GM19452 (cell line): ENCODE measurements at regions not wholly inside any gene's neighbourhood (a gene's known extent, or its start where the extent isn't known, plus 50 kb on each side); places are given as distances from the start of the nearest gene placed in this dataset.

Source experiments
- ATAC-seq: cut with Tn5 transposase; IDR thresholded peaks from one replicate; pipeline ENCODE4 v1.9.1; 2021; ENCODE audit not compliant: unreplicated experiment

DNA sequence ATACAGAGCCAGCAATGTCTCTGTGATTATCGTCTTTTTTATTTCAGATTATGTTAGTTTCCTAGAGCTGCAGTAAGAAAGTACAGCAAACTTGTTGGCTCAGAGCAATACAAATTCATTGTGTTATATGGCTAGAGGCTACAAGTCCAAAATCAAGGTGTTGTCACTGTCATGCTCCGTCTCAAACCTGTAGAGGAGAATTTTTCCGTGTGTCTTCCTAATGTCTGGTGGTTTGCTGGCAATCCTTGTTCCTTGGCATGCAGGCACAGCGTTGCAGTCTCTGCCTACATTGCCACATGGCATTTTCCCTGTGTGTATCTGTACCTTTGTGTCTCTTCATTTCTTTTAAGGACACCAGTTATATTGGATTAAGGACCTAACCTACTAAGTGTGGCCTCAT is 244.4 kb downstream of the LRRIQ3 start:
- ATAC-seq: no peak

DNA sequence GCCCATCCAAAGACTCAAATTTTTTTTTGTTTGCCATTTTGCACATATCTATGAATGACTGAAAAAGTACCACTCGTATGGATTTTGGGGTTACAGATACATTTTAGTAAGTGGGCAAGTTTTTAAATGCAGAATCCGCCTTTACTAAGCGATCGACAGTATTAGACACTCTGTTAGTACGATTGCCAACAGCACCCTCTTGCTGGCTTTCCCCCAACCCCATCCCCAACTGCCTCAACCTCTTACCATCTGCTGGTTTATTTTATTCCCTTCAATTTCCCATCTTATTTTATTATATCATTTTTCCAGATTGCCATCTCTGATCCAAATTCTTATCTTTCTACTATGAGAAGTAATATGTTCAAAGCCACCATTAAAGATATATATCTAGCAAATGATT is 244.8 kb downstream of the LRRIQ3 start:
- ATAC-seq: no peak

DNA sequence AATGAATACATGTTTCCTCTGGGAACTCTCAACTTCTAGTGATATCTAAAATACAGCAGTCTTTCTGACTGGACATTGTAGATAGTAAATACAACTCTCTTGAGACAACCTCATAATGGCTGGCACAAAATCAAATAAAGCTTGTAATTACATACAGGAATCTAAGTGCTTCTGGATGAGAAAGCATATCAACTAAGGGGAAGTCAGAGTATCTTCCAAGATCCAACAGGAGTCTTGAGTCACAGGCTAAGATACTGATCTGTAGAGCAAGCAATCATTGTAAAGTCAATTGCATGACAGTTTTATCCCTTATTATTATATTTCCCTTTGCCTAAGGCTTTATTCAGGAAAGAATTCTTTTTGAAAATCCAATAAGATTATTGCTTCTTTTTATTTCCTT is 249.9 kb downstream of the LRRIQ3 start:
- no peak for ATAC-seq

DNA sequence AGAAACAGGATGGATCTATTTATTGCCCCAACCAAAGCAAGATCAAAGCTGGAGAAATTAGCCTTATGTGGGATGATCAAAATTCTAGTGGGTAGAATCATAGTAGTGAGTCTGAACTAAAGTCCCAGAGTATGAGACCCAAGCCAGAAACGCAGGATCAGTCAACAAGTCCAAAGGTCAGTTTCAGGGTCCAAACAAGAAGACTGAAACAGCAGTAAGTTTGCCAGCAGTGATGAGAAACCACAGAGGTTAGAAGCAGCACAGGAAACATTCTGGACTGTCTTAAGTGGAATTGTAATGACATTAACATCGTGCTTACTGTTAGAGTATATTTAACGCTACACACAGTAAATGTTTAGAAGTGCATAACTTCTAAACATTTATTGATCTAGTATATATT is 251.0 kb downstream of the LRRIQ3 start:
- no peak for ATAC-seq

DNA sequence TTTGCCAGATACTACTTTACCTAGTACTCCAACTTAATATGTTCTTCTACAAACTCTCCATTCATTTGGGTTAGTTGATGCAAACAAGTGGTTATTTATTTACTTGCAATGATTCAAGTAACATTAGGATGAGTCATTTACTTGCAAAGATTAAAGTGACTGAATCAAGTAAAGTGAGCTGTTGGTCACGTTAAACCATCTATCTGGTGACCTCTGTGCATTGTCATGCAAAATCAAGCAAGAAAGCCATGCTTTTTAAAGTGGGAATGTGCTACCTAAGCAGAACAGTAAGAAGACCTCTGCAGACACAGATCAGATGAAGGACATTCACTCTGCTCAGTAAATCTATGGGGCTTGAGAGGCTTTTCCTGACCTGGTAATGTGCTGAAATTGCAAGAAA is 254.7 kb downstream of the LRRIQ3 start:
- no peak for ATAC-seq

DNA sequence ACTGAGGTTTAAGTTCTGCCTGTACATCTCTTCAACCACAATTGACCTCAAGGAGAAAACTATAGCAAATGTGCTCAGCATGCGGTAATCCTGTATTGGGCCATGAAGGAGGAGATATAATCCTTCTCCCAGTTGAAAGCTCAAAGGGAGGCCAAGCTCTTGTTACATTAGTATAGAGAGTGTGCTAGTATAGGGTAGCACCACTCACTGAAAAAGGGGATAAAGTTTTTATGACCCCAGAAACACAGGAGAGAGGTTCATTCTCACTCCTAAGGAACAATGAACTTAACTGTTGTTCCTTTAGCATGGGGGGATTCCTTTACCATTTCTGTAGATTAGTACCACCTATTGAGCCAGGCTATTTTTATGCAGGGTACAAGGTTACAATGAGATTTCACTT is 267.7 kb downstream of the LRRIQ3 start:
- ATAC-seq: no peak

DNA sequence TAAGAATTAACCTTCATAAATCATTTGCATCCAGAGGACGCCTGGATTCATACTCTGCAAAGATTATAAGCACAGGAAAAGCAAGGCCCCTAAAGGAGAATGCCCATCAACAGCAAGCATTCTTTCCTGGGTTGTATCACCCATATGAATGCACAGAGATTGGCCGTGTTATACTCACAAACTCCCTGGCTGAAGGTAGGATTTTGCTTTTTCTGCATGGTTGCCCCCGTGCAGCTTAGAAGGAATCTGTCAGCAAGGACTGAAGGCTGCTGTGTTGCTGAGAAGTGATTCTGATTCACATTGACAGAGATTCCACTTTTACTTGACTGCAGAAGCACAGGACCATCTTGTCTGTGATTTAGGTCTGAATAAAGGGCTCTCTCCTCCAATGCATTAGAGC is 283.0 kb downstream of the LRRIQ3 start:
- ATAC-seq: no peak

DNA sequence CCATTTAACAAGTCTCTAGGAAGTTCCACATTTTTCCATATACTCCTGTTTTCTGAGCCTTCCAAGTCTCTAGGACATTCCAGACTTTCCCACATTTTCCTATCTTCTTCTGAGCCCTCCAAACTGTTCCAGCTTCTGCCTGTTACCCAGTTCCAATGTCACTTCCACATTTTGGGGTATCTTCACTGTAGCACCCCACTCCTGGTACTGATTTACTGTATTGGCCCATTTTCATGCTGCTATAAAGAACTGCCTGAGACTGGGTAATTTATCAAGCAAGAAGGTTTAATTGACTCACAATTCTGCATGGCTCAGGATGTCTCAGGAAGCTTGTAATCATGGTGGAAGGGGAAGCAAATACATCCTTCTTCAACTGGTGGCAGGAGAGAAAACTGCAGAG is 285.0 kb downstream of the LRRIQ3 start:
- ATAC-seq: no peak

DNA sequence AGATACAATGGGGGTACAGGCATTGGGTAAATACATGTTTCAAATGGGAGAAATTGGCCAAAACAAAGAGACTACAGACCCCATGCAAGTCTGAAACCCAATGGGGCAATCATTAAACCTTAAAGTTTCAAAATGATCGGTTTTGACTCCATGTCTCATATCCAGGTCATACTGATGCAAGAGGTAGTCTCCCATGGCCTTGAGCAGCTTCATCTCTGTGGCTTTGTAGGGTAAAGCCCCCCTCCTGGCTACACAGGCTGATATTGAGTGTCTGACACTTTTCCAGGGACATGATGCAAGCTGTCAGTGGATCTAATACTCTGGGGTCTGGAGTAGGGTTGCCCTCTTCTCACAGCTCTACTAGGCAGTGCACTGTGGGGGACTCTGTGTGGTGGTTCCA is 286.1 kb downstream of the LRRIQ3 start:
- ATAC-seq: no peak

DNA sequence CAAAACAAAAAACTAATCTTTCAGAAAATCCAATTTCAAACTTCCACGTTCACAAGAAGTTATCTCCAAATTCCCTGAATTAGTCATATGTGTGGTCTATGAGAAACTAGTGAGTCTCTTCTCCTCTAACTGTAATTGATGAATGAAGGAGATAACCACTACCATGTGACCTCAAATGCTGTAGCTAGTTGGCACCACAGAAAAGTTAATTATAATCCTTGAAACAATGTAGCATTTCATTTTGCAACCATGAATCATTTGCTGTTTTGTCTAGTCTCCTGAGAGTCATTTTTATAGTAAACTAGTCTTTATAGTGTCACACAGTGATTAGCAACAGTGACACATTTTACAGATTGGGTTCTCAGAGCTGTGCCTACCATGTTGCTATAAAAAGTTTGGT is 287.5 kb downstream of the LRRIQ3 start:
- ATAC-seq: no peak

DNA sequence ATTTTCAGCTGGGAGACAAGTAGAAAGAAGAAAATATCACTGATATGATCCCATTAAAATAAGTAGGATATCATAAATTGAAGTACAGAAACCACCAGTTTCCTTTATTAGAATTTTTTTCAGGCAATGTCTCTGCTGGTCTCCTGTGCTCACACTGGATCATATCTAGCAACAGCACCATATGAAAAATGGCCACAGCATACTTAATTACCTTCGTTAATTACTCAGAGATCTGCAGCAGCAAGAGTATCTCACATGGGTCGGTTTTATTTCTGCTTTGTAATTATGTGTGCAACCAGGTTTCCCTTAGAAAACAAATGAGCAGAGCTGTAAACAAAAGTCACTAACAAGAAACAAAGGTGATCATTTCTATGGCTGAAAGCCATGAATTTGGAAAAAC is 287.9 kb downstream of the LRRIQ3 start:
- no peak for ATAC-seq

DNA sequence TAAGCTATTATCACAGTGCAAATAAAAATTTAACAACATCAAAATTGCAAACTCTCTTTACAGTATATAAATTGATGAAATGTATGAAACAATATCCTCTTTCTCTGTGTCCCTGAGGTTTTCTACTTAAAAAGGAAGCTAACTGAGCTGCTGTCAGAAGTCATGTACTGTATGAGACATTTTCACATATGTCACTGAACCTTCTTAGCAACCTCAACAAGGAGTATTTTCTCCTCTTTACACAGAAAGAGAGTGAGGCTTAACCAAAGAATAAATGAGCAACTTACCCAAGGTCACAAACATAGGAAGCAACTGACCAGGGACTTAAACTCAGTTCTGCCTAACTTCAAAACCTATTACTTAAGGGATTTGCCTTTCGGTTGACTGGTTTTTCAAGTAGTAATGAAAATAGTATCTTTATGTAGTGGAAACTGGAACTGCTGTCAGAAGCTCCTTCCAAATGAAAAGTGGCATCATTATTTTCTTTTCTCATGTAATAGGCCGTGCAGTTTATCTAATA is 288.9 kb downstream of the LRRIQ3 start:
- no peak for ATAC-seq

DNA sequence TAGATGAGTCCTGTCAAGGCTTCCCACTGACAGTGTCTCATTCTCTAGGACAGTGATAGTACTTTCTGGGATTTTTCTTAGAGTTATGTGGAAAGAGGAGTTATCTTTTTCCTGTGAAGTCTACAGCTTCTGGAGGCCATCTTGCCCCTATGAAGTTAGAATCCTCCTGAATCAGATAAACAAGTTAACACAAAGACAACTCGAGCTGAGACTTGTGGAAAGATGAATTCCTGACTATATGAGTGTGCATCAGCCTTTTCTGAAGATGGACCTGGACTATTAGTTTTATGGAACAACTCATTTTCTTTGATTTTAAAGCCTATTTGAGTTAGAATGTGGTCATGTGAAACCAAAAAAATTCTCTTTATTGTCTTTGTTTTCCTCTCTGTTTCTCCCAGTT is 290.9 kb downstream of the LRRIQ3 start:
- ATAC-seq: no peak

DNA sequence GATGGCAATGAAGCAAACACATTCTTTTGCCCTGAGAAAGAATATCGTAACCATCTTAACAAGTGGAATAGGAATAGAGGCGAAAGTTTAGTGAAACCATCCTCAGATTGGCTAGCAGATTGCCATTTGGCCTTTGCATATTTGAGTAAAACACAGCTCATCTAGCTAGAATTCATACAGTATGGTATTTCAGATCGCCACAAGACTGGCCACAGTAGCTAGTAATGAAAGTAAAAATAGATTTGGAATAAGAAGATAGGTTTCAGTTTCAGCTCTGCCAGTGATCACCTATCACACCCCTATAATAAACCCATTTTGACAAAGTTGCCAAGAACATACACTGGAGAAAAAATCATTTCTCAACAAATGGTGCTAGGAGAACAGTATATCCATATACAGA is 294.9 kb downstream of the LRRIQ3 start:
- no peak for ATAC-seq

DNA sequence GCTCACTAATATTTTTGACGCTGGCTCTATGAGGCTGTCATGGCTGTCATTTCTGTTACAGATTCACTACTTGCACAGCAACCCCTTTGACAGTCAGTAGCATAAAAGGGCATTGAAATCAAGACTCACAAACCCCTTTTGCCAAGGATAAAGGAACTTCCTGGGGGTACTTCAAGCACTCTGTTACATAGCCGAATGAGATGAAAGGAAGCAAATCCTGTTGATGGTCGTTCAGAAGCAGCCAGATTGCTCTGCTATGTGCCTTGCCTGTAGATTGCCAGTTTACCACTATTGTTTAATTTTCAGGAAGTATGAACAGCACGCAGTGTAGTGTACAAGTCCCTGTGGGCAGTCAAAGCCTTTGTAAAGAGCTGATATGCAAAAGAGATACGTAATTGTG is 296.2 kb downstream of the LRRIQ3 start:
- ATAC-seq: no peak

DNA sequence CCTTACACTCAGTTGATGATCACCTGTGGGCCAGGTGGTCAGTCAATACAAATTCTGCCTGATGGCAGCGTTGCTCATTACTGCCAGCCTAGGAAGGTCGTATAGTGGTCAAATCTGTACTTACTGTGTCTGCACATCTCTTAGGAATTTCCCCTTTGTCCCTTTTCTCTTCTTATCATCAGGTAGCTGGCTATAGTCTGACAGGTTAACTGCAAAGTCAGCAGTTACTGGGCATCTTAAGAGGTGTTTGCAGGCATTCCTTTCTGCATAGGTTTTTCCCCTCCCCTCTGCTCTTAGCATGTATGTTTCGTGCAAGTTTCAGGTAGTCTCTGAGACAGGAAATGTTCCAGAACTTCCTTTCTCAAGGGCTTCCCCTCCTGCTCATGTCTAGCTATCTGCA is 298.7 kb downstream of the LRRIQ3 start:
- ATAC-seq: no peak

DNA sequence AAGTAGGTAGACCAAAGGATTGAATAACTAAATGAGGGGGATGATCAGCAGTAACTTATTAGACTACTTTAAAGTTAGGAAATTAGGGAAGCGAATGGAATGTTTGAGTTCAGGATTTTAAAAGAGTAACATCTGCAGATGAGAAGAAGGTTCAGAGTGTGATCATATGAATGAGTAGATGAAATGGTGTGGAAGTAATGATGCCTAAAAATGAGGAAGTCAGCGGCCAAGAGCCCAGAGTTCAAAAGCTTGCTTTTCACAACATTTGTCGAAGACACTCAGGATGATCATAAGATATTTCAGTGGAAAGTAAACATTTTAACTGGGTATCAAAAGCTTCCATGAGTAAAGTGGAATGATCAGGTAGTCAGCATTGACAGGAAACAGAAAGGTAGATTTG is 299.4 kb downstream of the LRRIQ3 start:
- no peak for ATAC-seq

DNA sequence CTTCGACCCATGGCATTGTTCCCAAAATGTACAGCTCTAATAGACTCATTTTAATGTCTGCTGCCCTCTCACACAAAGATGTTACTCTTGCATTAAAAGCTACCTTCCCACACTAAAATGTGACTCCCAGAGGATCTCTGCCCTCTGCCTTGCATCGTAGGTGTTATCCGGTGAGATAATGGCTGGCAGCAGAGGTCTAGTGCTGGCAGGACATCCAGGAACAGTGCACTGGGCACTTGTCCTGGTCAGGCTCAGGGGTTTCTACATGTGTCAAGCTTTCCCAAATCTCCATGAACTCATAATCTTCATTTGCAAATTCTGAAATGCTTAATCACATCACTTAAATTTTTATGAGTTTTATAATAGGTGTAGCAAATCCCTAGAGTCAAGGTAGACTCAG is 310.6 kb downstream of the LRRIQ3 start:
- no peak for ATAC-seq

DNA sequence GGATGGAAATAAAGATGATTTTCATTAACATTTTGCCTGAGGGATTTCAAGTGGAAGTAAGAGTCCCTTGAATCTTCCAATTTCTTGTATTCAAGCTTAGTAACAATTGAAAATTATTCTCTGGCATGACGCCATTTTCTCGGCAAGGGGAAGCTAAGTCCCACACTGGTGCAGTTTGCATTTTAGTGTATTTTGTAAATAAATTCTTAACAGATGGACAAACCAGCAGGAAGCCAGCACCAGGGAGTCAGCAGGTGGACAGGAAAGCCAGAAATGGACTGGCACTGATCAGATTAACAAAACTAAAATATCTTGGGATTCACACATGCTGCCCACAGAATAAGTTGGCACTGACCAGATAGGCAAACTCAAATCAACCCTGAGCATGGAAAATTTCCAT is 311.3 kb downstream of the LRRIQ3 start:
- ATAC-seq: no peak

DNA sequence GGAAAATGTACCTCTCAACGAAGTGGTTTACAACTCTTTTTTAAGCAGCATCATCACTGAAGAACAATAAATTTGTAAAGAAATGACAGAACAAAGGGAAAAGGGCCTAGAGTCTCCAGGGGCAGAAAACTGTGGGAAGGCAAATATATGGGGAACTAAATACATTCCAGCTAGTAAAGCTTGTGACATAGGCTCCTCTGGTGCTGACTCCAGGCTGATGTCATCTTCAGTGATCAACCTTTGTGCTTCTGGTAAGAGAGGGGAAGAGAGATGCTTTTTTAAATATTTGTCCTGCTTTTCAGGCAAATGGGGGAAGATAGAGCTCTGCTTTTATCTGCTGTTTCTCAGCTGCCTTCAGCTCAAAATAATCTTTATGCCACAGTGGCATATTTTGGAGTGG is 323.2 kb downstream of the LRRIQ3 start:
- ATAC-seq: no peak

DNA sequence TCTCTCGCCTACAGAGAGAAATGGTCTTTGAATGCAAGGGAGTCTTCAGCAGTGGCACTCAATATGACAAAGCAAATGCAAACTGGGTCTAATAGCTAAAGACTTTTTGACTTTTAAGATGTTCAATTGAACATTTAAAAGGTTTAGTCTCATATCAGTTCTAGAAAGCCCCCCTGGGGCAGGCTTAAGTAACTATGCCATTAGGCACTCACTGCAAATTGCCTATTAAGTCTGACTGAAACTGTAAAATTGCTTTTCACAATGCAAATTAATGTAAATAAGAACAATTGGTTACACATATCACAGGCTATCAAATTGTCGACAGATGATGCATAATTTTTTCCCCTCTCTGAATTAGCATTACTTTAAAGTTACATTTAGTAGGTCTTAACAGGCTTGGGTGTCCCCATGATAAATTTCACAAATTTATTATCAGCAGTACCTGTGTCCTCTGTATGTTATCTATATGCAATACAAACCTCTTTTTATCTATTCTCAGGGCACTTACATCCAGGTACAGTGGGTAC is 329.1 kb downstream of the LRRIQ3 start:
- ATAC-seq: no peak

DNA sequence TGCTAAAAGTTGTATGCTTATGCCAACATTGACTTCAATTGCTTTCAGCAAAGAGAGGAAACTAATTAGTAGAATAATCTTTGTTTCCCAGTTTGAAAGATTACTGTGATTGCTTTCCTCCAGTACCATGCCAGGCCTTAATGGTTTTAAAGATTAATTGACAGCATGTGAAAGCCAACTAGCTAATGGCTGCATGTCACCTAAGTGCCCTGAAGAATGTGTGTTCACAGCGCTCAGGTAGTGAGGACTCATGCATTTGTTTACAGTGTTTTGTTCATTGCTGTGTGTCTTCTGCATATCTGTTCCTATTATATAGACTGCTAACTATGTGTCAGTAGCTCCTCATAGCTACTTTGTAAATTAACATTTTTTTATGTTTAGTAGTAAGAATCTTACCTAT is 335.6 kb downstream of the LRRIQ3 start:
- ATAC-seq: no peak

DNA sequence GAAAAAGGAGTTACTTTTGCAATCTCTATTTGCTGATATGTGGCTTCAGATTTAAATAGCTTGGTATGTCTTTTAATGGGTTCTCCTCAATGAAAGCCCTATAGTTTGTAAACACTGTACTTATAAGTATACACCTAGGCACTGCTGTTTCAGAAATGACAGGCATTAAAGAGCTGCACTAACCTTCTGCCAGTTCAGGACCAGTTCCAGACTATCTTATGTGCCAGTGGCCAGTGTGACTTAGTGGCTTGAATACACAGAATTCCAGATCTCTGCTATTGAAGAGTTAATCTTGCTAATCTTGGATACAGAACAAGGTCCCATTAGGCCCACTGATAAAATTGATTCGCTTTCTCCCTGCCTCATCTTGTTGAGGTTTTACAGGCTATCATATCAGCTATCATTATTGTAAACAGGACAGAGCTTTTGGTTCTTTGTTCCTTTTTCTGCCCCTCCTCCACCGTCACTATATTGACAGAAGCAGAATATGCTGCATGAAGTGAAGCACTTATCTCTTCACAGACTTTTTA is 337.5 kb downstream of the LRRIQ3 start:
- ATAC-seq: no peak
